ENCODE measurements at regions not wholly inside any gene's neighbourhood (a gene's known extent, or its start where the extent isn't known, plus 50 kb on each side); places are given as distances from the start of the nearest gene placed in this dataset.

DNA sequence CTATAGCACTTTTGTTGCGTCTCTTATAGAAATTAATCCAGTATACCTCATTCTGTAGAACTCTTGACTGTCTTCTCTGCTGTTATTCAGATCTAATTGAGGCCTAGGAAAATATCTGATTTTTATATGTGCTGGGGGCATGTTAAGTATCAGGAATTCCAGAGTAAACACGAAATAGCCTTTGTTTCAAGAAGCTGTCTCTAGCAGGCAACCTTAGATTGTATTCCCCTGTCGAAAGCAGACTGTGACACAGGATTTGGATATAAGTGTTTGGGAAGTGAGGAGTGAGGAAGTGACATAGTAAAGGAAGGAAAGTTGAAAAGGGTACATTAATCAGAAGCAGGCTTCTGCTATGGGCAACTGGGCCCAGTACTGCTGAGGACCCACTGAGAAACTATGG is 72.1 kb upstream of the RASA1 start:
- TF ChIP-seq, protein P1, sequence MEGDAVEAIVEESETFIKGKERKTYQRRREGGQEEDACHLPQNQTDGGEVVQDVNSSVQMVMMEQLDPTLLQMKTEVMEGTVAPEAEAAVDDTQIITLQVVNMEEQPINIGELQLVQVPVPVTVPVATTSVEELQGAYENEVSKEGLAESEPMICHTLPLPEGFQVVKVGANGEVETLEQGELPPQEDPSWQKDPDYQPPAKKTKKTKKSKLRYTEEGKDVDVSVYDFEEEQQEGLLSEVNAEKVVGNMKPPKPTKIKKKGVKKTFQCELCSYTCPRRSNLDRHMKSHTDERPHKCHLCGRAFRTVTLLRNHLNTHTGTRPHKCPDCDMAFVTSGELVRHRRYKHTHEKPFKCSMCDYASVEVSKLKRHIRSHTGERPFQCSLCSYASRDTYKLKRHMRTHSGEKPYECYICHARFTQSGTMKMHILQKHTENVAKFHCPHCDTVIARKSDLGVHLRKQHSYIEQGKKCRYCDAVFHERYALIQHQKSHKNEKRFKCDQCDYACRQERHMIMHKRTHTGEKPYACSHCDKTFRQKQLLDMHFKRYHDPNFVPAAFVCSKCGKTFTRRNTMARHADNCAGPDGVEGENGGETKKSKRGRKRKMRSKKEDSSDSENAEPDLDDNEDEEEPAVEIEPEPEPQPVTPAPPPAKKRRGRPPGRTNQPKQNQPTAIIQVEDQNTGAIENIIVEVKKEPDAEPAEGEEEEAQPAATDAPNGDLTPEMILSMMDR (IDR thresholded peaks at IDR 0.05), result no peak
- TF ChIP-seq EZH2 (IDR thresholded peaks at IDR 0.05; ENCODE audit: borderline replicate concordance, insufficient read depth, low read depth, low read length, poor library complexity, severe bottlenecking), result no peak

Measured in B cell (primary cell).